K562 (cell line): ENCODE measurements at regions not wholly inside any gene's neighbourhood (a gene's known extent, or its start where the extent isn't known, plus 50 kb on each side); places are given as distances from the start of the nearest gene placed in this dataset.

ENCODE experiments used
- ATAC-seq: fragments of 200-7000 bp; cut with Tn5 transposase; 3 replicates; pipeline ENCODE4 v1.9.1; 2020; ENCODE audit warnings: moderate library complexity
- BruUV-seq: library from RNA; stranded (reverse); fragments of 400-500 nt; replicated peaks from 2 replicates; lab custom pipeline; 2021; lab: Mats Ljungman, UMichigan
- CTCF ChIA-PET: fragments of 300-600 bp; formaldehyde crosslinking; extraction: SDS; loops from one replicate; lab custom pipeline; 2021; ENCODE audit warnings: low intra/inter-chr PET ratio; lab: Yijun Ruan, JAX
- POLR2A ChIA-PET: fragments of 300-600, 350-650 bp; sonication (Branson Sonifier 250); formaldehyde crosslinking; extraction: SDS; loops from one replicate; lab custom pipeline; 2021; ENCODE audit warnings: antibody characterized with exemption, inconsistent platforms; lab: Yijun Ruan, JAX
- DNase-seq, 4 experiments: peaks; one replicate each; pipeline versions ENCODE4 v3.0.0 to v3.0.0-alpha.2; 2011 to 2018; ENCODE audit warnings: low spot score in 3 of 4, mixed read lengths in 3 of 4; ENCODE audit errors: extremely low read depth in 1 of 4
- FAIRE-seq: peaks from 2 replicates; lab custom pipeline; 2011; peaks lifted over from hg19 to GRCh38; lab: Jason Lieb, UNC
- H2AFZ ChIP-seq: 2 replicates; pipeline ENCODE4 v1.6.0; 2011; ENCODE audit warnings: low read depth, low read length, control low read depth, inconsistent platforms
- H3K27ac ChIP-seq: fragments of 200-600 bp; 3 replicates; pipeline ENCODE4 v1.8.0; 2011; ENCODE audit warnings: low read depth, mild to moderate bottlenecking, control low read depth, inconsistent platforms, low read length, moderate library complexity, mixed read lengths; ENCODE audit errors: extremely low read depth
- H3K27me3 ChIP-seq, 2 experiments: fragments of 300-600 bp in 1 of 2; 2 replicates in 1 of 2; 3 replicates in 1 of 2; pipeline versions ENCODE4 v1.6.0 to v1.8.0; 2011; ENCODE audit warnings: inconsistent platforms in 2 of 2, low read length in 2 of 2, mild to moderate bottlenecking in 1 of 2, mixed read lengths in 1 of 2, moderate library complexity in 1 of 2; ENCODE audit not compliant: control insufficient read depth in 2 of 2, insufficient read depth in 2 of 2
- H3K36me3 ChIP-seq: fragments of 300-600 bp; 3 replicates; pipeline ENCODE4 v1.8.0; 2011; ENCODE audit warnings: mild to moderate bottlenecking, low read length, inconsistent platforms; ENCODE audit not compliant: control insufficient read depth, insufficient read depth
- H3K4me1 ChIP-seq, 2 experiments: fragments of 200-600 bp in 1 of 2; replicated peaks in 1 of 2; 2 replicates in 1 of 2; 3 replicates in 1 of 2; pipeline versions ENCODE4 v1.5.1 to v1.8.0; 2011; ENCODE audit warnings: inconsistent platforms in 2 of 2, low read length in 2 of 2, mild to moderate bottlenecking in 1 of 2, mixed read lengths in 1 of 2, moderate library complexity in 1 of 2; ENCODE audit not compliant: control insufficient read depth in 2 of 2, insufficient read depth in 2 of 2
- H3K4me2 ChIP-seq: 2 replicates; pipeline ENCODE4 v1.6.1; 2011; ENCODE audit warnings: low read length, control low read depth, inconsistent platforms, mixed read lengths; ENCODE audit not compliant: insufficient read depth
- H3K4me3 ChIP-seq: fragments of 200-600 bp; sonication (generic), shearing (Covaris generic); 2 replicates; pipeline ENCODE4 v1.5.1; 2016; ENCODE audit warnings: control low read depth, inconsistent platforms
- H3K79me2 ChIP-seq: fragments of 200-600 bp; 3 replicates; pipeline ENCODE4 v1.8.0; 2011; ENCODE audit warnings: low read length, inconsistent platforms; ENCODE audit not compliant: control insufficient read depth, insufficient read depth
- H3K9ac ChIP-seq, 2 experiments: 2 replicates each; pipeline versions ENCODE4 v1.6.0 to v1.6.1; 2011; ENCODE audit warnings: low read depth in 2 of 2, low read length in 2 of 2, control low read depth in 1 of 2, inconsistent platforms in 1 of 2, mild to moderate bottlenecking in 1 of 2, mixed read lengths in 1 of 2; ENCODE audit not compliant: insufficient read depth in 1 of 2
- H3K9me1 ChIP-seq: one replicate; pipeline ENCODE4 v1.6.0; 2011; ENCODE audit warnings: inconsistent platforms, mild to moderate bottlenecking, low read length, moderate library complexity; ENCODE audit not compliant: control insufficient read depth, insufficient read depth
- H3K9me3 ChIP-seq: replicated peaks from 2 replicates; pipeline ENCODE4 v1.5.1; 2011; ENCODE audit warnings: low read depth, low read length, inconsistent platforms; ENCODE audit not compliant: control insufficient read depth, insufficient read depth
- H4K20me1 ChIP-seq: replicated peaks from 2 replicates; pipeline ENCODE4 v1.6.1; 2011; ENCODE audit warnings: low read length, inconsistent platforms, mixed read lengths; ENCODE audit not compliant: control insufficient read depth, insufficient read depth
- SMAD3 ChIP-seq: fragments of 450-650 bp; formaldehyde crosslinking; conservative IDR thresholded peaks from 2 replicates; pipeline ENCODE4 v1.4.0; 2020; ENCODE audit warnings: mild to moderate bottlenecking
- TAL1 ChIP-seq: fragments of 450-650 bp; IDR thresholded peaks from 2 replicates; pipeline ENCODE4 v1.6.1; 2016; ENCODE audit warnings: mild to moderate bottlenecking
- THRA ChIP-seq: fragments of 450-650 bp; IDR thresholded peaks from 2 replicates; pipeline ENCODE4 v1.6.1; 2017; ENCODE audit warnings: mild to moderate bottlenecking, moderate library complexity
- ZNF318 ChIP-seq, 2 experiments: fragments of 450-650 bp; IDR thresholded peaks; 2 replicates each; pipeline ENCODE4 v1.6.1; 2016; ENCODE audit warnings: mild to moderate bottlenecking in 2 of 2, borderline replicate concordance in 1 of 2, low read depth in 1 of 2, moderate library complexity in 1 of 2
- ZNF354B ChIP-seq: fragments of 250-450 bp; sonication (Bioruptor Pico); IDR thresholded peaks from 2 replicates; pipeline ENCODE4 v1.4.0; 2020
- ZNF518B ChIP-seq: fragments of 250-450 bp; sonication (Bioruptor Pico); IDR thresholded peaks from 2 replicates; pipeline ENCODE4 v1.5.0; 2021; ENCODE audit warnings: mild to moderate bottlenecking, moderate library complexity
- WGBS: fragments of 100-300 bp; shearing (Covaris generic); methylation state at CpG from one replicate; pipeline ENCODE4 v1.1.6; 2016; ENCODE audit warnings: low coverage, mixed read lengths; ENCODE audit not compliant: insufficient coverage; ENCODE audit errors: missing lambda C conversion rate; 5-methylcytosine and 5-hydroxymethylcytosine counted together
- in situ Hi-C: fragments of 300-500 bp; cut with MboI; formaldehyde crosslinking; loops from 4 replicates; pipeline ENCODE4 v1.15.0; 2018; ENCODE audit warnings: inconsistent platforms, mixed read lengths
- intact Hi-C: fragments of 100-400 bp; cut with micrococcal nuclease; formaldehyde crosslinking; loops from 2 replicates; pipeline ENCODE4 v1.14.2; 2022

GRCh38 chr22:34588871-34589545 lies 476.9 kb upstream of the ISX start (continued):
- no peak for TF ChIP-seq ZNF518B
- TF ChIP-seq, all 486 proteins: peak for 0

GRCh38 chr22:34592123-34592740 lies 473.7 kb upstream of the ISX start:
- Histone ChIP-seq H3K9me3 (no peaks in the 10 kb centered on the region), H3K79me2 (no peaks in the 10 kb centered on the region), H3K9ac (no peak overlapping the region), H3K4me2 (no peak overlapping the region), H3K27ac (no peak overlapping the region), H3K4me3 (no peak overlapping the region), H4K20me1 (no peaks in the 10 kb centered on the region), H2AFZ (no peak overlapping the region), H3K9me1 (no peaks in the 10 kb centered on the region), H3K27me3 (no peaks in the 10 kb centered on the region), H3K36me3 (no peaks in the 10 kb centered on the region), H3K4me1 (no peaks in the 10 kb centered on the region)
- DNase-seq (no peak), ATAC-seq (no peak), FAIRE-seq (no peak)
- 0% methylated on average over 2 of the region's 3 CpGs for WGBS
- ChIA-PET CTCF (no interaction called here), POLR2A (no interaction called here)
- intact Hi-C loops (no loop called here), in situ Hi-C loops (no loop called here)
- BruUV-seq = no TSS peak
- TF ChIP-seq THRA (no peak), ZNF318 (IDR thresholded peaks at IDR 0.05; ENCODE audit: borderline replicate concordance in 1 of 2, low read depth in 1 of 2) (no peak), SMAD3 (CRISPR knock-in tag) (no peak), ZNF354B (CRISPR knock-in tag) (no peak), TAL1 (no peak)
